ENCODE measurements at regions not wholly inside any gene's neighbourhood (a gene's known extent, or its start where the extent isn't known, plus 50 kb on each side); places are given as distances from the start of the nearest gene placed in this dataset.

DNA sequence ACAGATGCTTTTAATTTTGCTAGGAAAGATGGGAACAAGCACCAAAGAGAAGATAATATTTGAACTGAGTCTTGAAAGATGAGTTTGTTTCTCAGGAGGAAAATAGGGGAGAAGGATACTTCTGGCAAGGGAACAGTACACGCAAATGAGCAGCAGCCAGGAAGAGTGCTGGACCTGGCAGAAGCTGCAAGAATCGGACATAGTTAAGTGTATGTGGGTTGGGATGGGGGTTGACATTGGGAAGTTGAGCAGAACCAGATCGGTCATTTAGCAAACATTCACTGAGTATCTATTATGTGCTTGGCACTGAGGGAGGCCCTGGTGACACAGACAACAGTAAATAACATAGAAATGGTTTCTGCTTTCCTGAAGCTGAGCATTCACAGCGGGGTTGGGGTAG, 198.8 kb downstream of the PLPP3 start:
- no peaks in the 10 kb centered on the region for H3K9me3 ChIP-seq (ENCODE audit: control insufficient read depth, low read length)
- H3K4me3 ChIP-seq (ENCODE audit: insufficient read depth, low read depth, low read length, poor library complexity, severe bottlenecking) = no peak overlapping the region
- no peaks in the 10 kb centered on the region for H3K36me3 ChIP-seq (ENCODE audit: control insufficient read depth, insufficient read depth, low read length)
- no peaks in the 10 kb centered on the region for H3K4me1 ChIP-seq (ENCODE audit: control insufficient read depth, insufficient read depth, low read length, poor library complexity, severe bottlenecking)
- no peaks in the 10 kb centered on the region for H3K27me3 ChIP-seq (replicated peaks; ENCODE audit: control insufficient read depth, insufficient read depth, low read length, poor library complexity, severe bottlenecking)
- no peak overlapping the region for H3K27ac ChIP-seq (ENCODE audit: insufficient read depth, low read length, poor library complexity, severe bottlenecking)
- DNase-seq = no peak

GRCh38 chr1:56378341-56379070, 200.9 kb downstream of the PLPP3 start:
- H3K36me3 ChIP-seq (ENCODE audit: control insufficient read depth, insufficient read depth, low read length) = no peaks in the 10 kb centered on the region
- DNase-seq = no peak
- H3K4me3 ChIP-seq (ENCODE audit: insufficient read depth, low read depth, low read length, poor library complexity, severe bottlenecking) = no peak overlapping the region
- no peaks in the 10 kb centered on the region for H3K9me3 ChIP-seq (ENCODE audit: control insufficient read depth, low read length)
- H3K27me3 ChIP-seq (replicated peaks; ENCODE audit: control insufficient read depth, insufficient read depth, low read length, poor library complexity, severe bottlenecking) = no peaks in the 10 kb centered on the region
- no peak overlapping the region for H3K27ac ChIP-seq (ENCODE audit: insufficient read depth, low read length, poor library complexity, severe bottlenecking)
- H3K4me1 ChIP-seq (ENCODE audit: control insufficient read depth, insufficient read depth, low read length, poor library complexity, severe bottlenecking) = no peaks in the 10 kb centered on the region

- Histone ChIP-seq H3K27ac (ENCODE audit: insufficient read depth, low read length, poor library complexity, severe bottlenecking) (no peak overlapping the region), H3K4me1 (ENCODE audit: control insufficient read depth, insufficient read depth, low read length, poor library complexity, severe bottlenecking) (no peaks in the 10 kb centered on the region), H3K9me3 (ENCODE audit: control insufficient read depth, low read length) (no peaks in the 10 kb centered on the region), H3K4me3 (ENCODE audit: insufficient read depth, low read depth, low read length, poor library complexity, severe bottlenecking) (no peak overlapping the region), H3K36me3 (ENCODE audit: control insufficient read depth, insufficient read depth, low read length) (no peaks in the 10 kb centered on the region), H3K27me3 (replicated peaks; ENCODE audit: control insufficient read depth, insufficient read depth, low read length, poor library complexity, severe bottlenecking) (no peaks in the 10 kb centered on the region)
- no peak for DNase-seq
These were observed 201.9 kb downstream of the PLPP3 start for GRCh38 chr1:56377431-56377830.

- no peaks in the 10 kb centered on the region for H3K4me1 ChIP-seq (ENCODE audit: control insufficient read depth, insufficient read depth, low read length, poor library complexity, severe bottlenecking)
- H3K36me3 ChIP-seq (ENCODE audit: control insufficient read depth, insufficient read depth, low read length) = no peaks in the 10 kb centered on the region
- DNase-seq = no peak
- no peaks in the 10 kb centered on the region for H3K9me3 ChIP-seq (ENCODE audit: control insufficient read depth, low read length)
- H3K27ac ChIP-seq (ENCODE audit: insufficient read depth, low read length, poor library complexity, severe bottlenecking) = no peak overlapping the region
- H3K27me3 ChIP-seq (replicated peaks; ENCODE audit: control insufficient read depth, insufficient read depth, low read length, poor library complexity, severe bottlenecking) = no peaks in the 10 kb centered on the region
- no peak overlapping the region for H3K4me3 ChIP-seq (ENCODE audit: insufficient read depth, low read depth, low read length, poor library complexity, severe bottlenecking)
These were observed 203.0 kb downstream of the PLPP3 start for GRCh38 chr1:56376188-56376984.

- no peak overlapping the region for H3K4me3 ChIP-seq (ENCODE audit: insufficient read depth, low read depth, low read length, poor library complexity, severe bottlenecking)
- no peaks in the 10 kb centered on the region for H3K36me3 ChIP-seq (ENCODE audit: control insufficient read depth, insufficient read depth, low read length)
- no peak for DNase-seq
- H3K9me3 ChIP-seq (ENCODE audit: control insufficient read depth, low read length) = no peaks in the 10 kb centered on the region
- H3K27me3 ChIP-seq (replicated peaks; ENCODE audit: control insufficient read depth, insufficient read depth, low read length, poor library complexity, severe bottlenecking) = no peaks in the 10 kb centered on the region
- no peaks in the 10 kb centered on the region for H3K4me1 ChIP-seq (ENCODE audit: control insufficient read depth, insufficient read depth, low read length, poor library complexity, severe bottlenecking)
- no peak overlapping the region for H3K27ac ChIP-seq (ENCODE audit: insufficient read depth, low read length, poor library complexity, severe bottlenecking)
These were observed 204.0 kb downstream of the PLPP3 start for GRCh38 chr1:56375326-56375804.

GRCh38 chr1:56374026-56374974, 205.1 kb downstream of the PLPP3 start:
- no peak overlapping the region for H3K27ac ChIP-seq (ENCODE audit: insufficient read depth, low read length, poor library complexity, severe bottlenecking)
- H3K9me3 ChIP-seq (ENCODE audit: control insufficient read depth, low read length) = no peaks in the 10 kb centered on the region
- H3K4me1 ChIP-seq (ENCODE audit: control insufficient read depth, insufficient read depth, low read length, poor library complexity, severe bottlenecking) = no peaks in the 10 kb centered on the region
- no peak overlapping the region for H3K4me3 ChIP-seq (ENCODE audit: insufficient read depth, low read depth, low read length, poor library complexity, severe bottlenecking)
- no peaks in the 10 kb centered on the region for H3K27me3 ChIP-seq (replicated peaks; ENCODE audit: control insufficient read depth, insufficient read depth, low read length, poor library complexity, severe bottlenecking)
- H3K36me3 ChIP-seq (ENCODE audit: control insufficient read depth, insufficient read depth, low read length) = no peaks in the 10 kb centered on the region
- DNase-seq = no peak

- H3K27ac ChIP-seq (ENCODE audit: insufficient read depth, low read length, poor library complexity, severe bottlenecking) = no peak overlapping the region
- H3K27me3 ChIP-seq (replicated peaks; ENCODE audit: control insufficient read depth, insufficient read depth, low read length, poor library complexity, severe bottlenecking) = no peaks in the 10 kb centered on the region
- H3K4me1 ChIP-seq (ENCODE audit: control insufficient read depth, insufficient read depth, low read length, poor library complexity, severe bottlenecking) = no peaks in the 10 kb centered on the region
- H3K36me3 ChIP-seq (ENCODE audit: control insufficient read depth, insufficient read depth, low read length) = no peaks in the 10 kb centered on the region
- H3K9me3 ChIP-seq (ENCODE audit: control insufficient read depth, low read length) = no peaks in the 10 kb centered on the region
- no peak overlapping the region for H3K4me3 ChIP-seq (ENCODE audit: insufficient read depth, low read depth, low read length, poor library complexity, severe bottlenecking)
- DNase-seq = no peak
These were observed 208.8 kb downstream of the PLPP3 start for GRCh38 chr1:56370513-56370912.

DNA sequence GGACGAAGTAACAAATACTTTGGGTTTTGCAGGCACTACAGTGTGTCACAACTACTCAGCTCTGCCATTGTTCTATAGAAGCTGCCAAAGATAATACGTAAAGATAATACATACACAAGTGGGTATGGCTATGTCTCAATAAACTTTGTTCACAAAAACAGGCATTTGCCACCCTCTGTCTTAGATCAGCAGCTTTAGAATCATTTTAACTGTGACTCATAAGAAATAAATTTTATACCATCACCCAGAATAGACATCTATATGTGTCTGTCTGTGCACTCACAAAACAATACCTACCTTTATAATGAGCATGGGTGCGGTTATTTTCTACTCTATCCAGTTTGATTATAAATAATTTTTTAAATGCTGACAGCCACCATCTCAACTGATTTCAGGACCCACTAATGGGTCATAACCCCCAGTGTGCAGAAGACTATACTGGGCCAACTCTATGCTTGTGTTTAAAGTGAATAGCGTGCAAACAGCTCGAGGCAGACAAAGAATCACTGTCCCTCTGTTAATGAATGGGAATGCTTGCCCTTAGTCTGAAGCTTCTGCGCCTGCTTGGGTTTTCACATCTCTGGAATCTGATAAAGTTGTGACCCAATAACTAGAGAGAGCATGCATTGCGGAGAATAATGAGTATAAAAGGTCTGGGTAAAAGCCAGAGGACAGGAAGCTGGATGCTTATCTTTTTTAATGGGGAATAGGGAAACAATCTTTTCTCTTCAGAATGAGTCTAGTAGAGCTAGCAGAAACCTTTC, 216.2 kb downstream of the PLPP3 start:
- no peak for DNase-seq
- Histone ChIP-seq H3K27ac (ENCODE audit: insufficient read depth, low read length, poor library complexity, severe bottlenecking) (no peak overlapping the region), H3K4me1 (ENCODE audit: control insufficient read depth, insufficient read depth, low read length, poor library complexity, severe bottlenecking) (no peaks in the 10 kb centered on the region), H3K36me3 (ENCODE audit: control insufficient read depth, insufficient read depth, low read length) (no peaks in the 10 kb centered on the region), H3K27me3 (replicated peaks; ENCODE audit: control insufficient read depth, insufficient read depth, low read length, poor library complexity, severe bottlenecking) (no peaks in the 10 kb centered on the region), H3K9me3 (ENCODE audit: control insufficient read depth, low read length) (no peaks in the 10 kb centered on the region), H3K4me3 (ENCODE audit: insufficient read depth, low read depth, low read length, poor library complexity, severe bottlenecking) (no peak overlapping the region)

DNA sequence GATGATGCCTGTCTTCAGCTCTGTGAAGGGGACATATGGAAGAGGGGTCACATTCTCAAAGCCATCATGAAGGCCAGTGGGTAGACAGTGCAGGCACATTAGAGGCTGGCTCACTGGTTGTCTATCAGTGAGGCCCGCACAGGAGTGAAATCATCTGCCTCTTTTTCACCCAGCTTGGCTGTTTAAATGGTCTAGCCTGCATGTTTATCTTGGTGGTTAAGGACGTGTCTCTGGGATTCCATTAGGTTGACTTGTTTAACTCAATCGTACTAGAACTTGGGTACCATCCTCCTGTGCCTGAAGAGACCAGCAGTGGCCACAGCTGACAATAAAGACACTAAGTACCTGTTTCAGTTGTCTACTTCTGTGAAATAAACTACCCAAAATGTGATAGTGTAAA, 219.3 kb downstream of the PLPP3 start:
- Histone ChIP-seq H3K4me1 (ENCODE audit: control insufficient read depth, insufficient read depth, low read length, poor library complexity, severe bottlenecking) (no peaks in the 10 kb centered on the region), H3K4me3 (ENCODE audit: insufficient read depth, low read depth, low read length, poor library complexity, severe bottlenecking) (no peak overlapping the region), H3K36me3 (ENCODE audit: control insufficient read depth, insufficient read depth, low read length) (no peaks in the 10 kb centered on the region), H3K27ac (ENCODE audit: insufficient read depth, low read length, poor library complexity, severe bottlenecking) (no peak overlapping the region), H3K9me3 (ENCODE audit: control insufficient read depth, low read length) (no peaks in the 10 kb centered on the region), H3K27me3 (replicated peaks; ENCODE audit: control insufficient read depth, insufficient read depth, low read length, poor library complexity, severe bottlenecking) (no peaks in the 10 kb centered on the region)
- DNase-seq = no peak
